ENCODE measurements at regions not wholly inside any gene's neighbourhood (a gene's known extent, or its start where the extent isn't known, plus 50 kb on each side); places are given as distances from the start of the nearest gene placed in this dataset.

- FAIRE-seq, result no peak
- DNase-seq (ENCODE audit: insufficient read length, low spot score), result no peak
These were observed 364.5 kb downstream of the MTRR start for GRCh38 chr5:8233479-8233878.

- DNase-seq (ENCODE audit: insufficient read length, low spot score) (no peak), FAIRE-seq (no peak)
These were observed 365.3 kb downstream of the MTRR start for GRCh38 chr5:8234179-8234770.

- no peak for FAIRE-seq
These were observed 369.1 kb downstream of the MTRR start for GRCh38 chr5:8238080-8238479.

GRCh38 chr5:8239198-8239597, 370.2 kb downstream of the MTRR start:
- DNase-seq (ENCODE audit: insufficient read length, low spot score) (no peak), FAIRE-seq (no peak)

More at GRCh38 chr5:8238080-8238479, 369.1 kb downstream of the MTRR start:
- DNase-seq (ENCODE audit: insufficient read length, low spot score), result no peak

- no peak for FAIRE-seq
- no peak for DNase-seq (ENCODE audit: insufficient read length, low spot score)
These were observed 370.7 kb downstream of the MTRR start for GRCh38 chr5:8239646-8240045.

GRCh38 chr5:8241076-8241475, 372.1 kb downstream of the MTRR start:
- FAIRE-seq, result no peak
- no peak for DNase-seq (ENCODE audit: insufficient read length, low spot score)

- DNase-seq (ENCODE audit: insufficient read length, low spot score) (no peak), FAIRE-seq (no peak)
These were observed 372.6 kb downstream of the MTRR start for GRCh38 chr5:8241558-8241957.

- no peak for DNase-seq (ENCODE audit: insufficient read length, low spot score)
- FAIRE-seq, result no peak
These were observed 378.3 kb downstream of the MTRR start for GRCh38 chr5:8247049-8247899.

GRCh38 chr5:8253376-8253775, 384.4 kb downstream of the MTRR start:
- no peak for DNase-seq (ENCODE audit: insufficient read length, low spot score)
- FAIRE-seq, result no peak

- FAIRE-seq, result no peak
- no peak for DNase-seq (ENCODE audit: insufficient read length, low spot score)
These were observed 385.7 kb downstream of the MTRR start for GRCh38 chr5:8254674-8255073.

GRCh38 chr5:8258801-8259200, 389.9 kb downstream of the MTRR start:
- FAIRE-seq (no peak), DNase-seq (ENCODE audit: insufficient read length, low spot score) (no peak)

GRCh38 chr5:8270246-8270645, 401.3 kb downstream of the MTRR start:
- FAIRE-seq (no peak), DNase-seq (ENCODE audit: insufficient read length, low spot score) (no peak)

- no peak for DNase-seq (ENCODE audit: insufficient read length, low spot score)
- no peak for FAIRE-seq
These were observed 411.9 kb downstream of the MTRR start for GRCh38 chr5:8280711-8281363.

GRCh38 chr5:8288334-8288733, 419.4 kb downstream of the MTRR start:
- FAIRE-seq (no peak), DNase-seq (ENCODE audit: insufficient read length, low spot score) (no peak)

GRCh38 chr5:8288897-8289516, 420.1 kb downstream of the MTRR start:
- FAIRE-seq (no peak), DNase-seq (ENCODE audit: insufficient read length, low spot score) (no peak)

- FAIRE-seq, result no peak
- DNase-seq (ENCODE audit: insufficient read length, low spot score), result no peak
These were observed 420.8 kb downstream of the MTRR start for GRCh38 chr5:8289779-8290178.

GRCh38 chr5:8290721-8291120, 421.8 kb downstream of the MTRR start:
- DNase-seq (ENCODE audit: insufficient read length, low spot score), result no peak
- FAIRE-seq, result no peak

- DNase-seq (ENCODE audit: insufficient read length, low spot score) (no peak), FAIRE-seq (no peak)
These were observed 422.7 kb downstream of the MTRR start for GRCh38 chr5:8291641-8292040.

GRCh38 chr5:8295141-8295540, 426.2 kb downstream of the MTRR start:
- no peak for DNase-seq (ENCODE audit: insufficient read length, low spot score)
- FAIRE-seq, result no peak

- no peak for FAIRE-seq
These were observed 430.8 kb downstream of the MTRR start for GRCh38 chr5:8299716-8300115.

GRCh38 chr5:8304341-8304740, 435.4 kb downstream of the MTRR start:
- FAIRE-seq (no peak), DNase-seq (ENCODE audit: insufficient read length, low spot score) (no peak)

More at GRCh38 chr5:8299716-8300115, 430.8 kb downstream of the MTRR start:
- no peak for DNase-seq (ENCODE audit: insufficient read length, low spot score)

All from HTR-8/SVneo (cell line).